ACHN (cell line): ENCODE measurements at regions not wholly inside any gene's neighbourhood (a gene's known extent, or its start where the extent isn't known, plus 50 kb on each side); places are given as distances from the start of the nearest gene placed in this dataset.

ENCODE experiments used
- DNase-seq: peaks from one replicate; pipeline ENCODE4 v3.0.0-alpha.2; 2015
- in situ Hi-C: cut with HindIII; loops from 2 replicates; pipeline ENCODE4 v1.10.0; 2017; ENCODE audit warnings: low sequenced_read_pairs, low pct_ligation_motif_present, low pct_unique_long_range_greater_than_20kb

DNA sequence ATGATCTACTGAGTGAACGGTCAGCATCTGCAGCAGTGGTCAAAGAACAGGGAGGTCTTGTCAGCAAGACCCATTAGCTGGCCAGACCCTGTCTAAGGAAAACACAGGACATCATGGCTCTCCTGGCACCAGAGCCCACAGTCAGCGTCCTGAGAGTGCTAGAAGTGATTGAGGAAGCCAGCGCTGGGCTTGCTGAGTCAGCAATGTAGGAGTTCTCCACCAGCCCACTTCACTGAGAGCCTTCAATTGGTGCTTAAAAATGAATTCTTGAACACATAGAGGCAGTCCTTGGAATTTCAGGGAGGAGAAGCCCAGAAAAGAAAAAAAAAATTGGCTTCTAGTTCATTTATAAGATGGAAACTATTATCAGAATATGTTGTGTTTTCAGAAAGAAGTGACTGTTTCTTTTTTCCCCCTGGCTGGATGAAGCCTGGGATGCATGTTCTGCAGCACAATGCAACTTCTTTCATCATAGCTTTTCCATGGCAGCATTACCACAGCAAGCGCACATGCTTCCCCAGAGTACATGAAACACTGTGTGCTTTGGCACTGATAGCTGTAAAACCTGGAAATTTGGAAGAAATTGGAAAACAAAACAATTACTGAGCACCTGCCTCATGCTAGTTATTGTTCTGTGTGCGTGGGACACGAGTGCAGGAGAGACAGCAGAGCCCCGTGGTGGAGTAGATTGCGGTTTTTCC, 899.9 kb downstream of the C6orf118 start:
- no peak for DNase-seq
- in situ Hi-C loops: no loop called here

DNA sequence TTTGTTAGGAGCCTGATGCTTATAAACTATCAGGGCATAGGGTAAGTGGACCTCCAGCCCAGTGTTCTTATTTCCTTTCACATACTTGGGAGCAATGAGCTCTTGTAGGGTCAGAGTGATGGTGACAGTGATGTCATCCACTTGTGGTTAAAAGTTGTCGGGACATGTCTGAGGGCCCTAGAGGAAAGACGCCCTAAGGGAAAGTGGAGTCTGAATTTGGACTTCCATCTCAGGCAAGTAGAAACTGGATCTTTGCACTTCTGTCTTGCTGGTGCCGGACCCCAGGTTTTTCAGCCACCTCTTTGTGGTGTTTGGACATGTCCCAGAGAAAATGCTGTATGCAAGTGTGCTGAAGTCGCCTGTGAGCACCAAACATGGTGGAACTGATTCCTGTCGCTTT, 900.5 kb downstream of the C6orf118 start:
- in situ Hi-C loops: no loop called here
- no peak for DNase-seq

DNA sequence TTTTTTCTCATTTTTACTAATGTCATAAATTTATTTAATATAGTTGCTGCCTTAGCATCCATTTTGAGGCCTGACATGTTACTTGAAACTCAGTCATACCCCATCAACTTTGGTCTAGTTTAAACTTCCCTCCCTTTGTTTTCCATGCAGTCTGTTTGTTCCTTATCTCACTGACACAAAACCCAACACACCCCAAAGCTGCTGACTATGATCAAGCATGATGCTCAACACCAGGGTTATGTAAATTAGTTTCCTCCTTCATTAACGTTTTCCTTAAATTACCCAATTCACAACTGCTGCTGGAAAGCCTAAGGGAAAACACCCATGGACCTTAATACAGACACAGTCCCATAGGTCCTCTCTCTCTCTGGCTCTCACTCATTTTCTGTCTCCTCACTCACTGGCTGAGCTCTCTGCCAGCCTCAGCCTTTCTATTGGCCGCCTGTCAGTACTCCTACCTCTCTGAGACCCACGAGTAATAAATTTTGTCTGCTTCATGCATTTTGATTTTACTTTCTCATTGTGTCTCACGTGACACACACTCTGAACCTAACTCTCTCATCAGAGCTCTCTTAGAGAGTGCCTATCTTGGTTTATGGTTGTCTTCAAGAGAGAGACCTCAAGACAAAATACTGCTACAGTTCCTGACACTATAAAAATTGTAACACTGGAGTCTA, 904.5 kb downstream of the C6orf118 start:
- in situ Hi-C loops: no loop called here
- no peak for DNase-seq

DNA sequence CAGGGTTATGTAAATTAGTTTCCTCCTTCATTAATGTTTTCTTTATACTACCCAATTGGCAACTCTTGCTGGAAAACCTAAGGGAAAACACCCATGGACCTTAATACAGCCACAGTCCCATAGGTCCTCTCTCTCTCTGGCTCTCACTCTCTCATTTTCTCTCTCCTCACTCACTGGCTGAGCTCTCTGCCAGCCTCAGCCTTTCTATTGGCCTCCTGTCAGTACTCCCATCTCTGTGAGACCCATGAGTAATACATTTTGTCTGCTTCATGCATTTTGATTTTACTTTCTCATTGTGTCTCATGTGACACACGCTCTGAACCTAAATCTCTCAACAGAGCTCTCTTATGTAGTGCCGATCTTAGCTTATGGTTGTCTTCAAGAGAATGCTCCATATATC, 907.5 kb downstream of the C6orf118 start:
- DNase-seq: no peak
- in situ Hi-C loops: no loop called here

DNA sequence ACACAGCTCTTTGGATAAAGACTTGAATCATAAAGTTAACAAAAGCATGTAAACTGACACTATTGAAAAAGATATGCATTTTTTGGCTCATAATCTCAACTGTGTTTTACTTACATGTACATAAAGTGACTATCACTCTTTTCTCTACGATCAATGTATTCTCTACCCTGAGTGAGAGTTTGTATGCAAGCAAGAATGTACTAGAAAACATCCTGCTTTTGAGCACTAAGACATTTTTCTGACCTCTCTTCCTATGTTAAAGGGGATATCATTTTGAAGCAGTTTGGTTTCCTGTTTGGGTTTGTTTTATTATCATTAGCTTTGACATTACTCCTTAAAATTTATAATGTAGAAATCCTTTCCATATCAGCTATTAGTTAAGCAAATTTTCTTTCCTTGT, 910.8 kb downstream of the C6orf118 start:
- in situ Hi-C loops: no loop called here
- DNase-seq: no peak

DNA sequence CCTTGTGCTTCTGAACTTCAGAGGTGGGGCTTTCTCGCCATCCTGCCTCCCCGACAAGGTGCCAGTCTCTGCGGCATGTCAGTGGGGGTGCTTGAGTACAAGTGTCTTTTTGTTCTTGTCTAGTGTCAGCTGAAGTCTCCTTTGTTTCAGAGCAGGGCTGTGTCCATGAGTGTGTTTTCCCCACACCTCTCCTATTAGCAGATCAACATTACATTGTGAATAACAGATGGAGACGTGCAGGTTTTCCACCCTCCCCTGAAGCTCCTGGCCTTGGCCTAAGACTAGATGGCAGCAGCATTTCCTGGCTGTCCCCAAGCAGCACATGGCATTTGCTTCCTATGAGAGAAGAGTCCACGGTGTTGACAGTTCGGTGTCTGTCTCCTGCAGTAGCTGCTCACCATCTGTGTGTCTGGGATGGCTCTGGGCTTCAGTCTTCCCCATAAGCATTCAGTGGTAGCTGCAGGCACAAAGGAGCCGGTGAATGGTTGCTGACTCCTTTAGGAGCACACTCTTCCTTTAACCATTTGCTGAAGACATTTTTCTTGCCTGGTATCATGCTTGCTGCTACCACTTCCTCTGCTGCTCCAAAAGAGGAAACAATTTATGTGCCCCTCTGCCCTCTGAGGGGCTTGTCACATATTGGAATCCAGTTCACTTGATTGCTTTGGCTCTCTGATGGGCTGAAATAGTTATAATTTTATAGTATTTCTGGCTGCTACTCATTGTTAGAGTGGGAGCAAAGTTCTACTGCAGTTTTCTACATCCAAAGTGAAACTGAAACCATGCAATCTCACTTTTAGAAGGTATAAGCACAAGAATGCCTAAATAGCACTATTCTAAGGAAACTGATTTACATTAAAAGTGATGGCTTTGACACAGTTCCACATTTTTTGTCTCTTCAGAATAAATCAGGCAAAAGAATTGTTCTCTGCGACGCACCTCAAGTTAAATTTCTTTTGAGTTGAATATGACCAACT, 913.0 kb downstream of the C6orf118 start:
- in situ Hi-C loops: no loop called here
- DNase-seq: peak; percentile 32

DNA sequence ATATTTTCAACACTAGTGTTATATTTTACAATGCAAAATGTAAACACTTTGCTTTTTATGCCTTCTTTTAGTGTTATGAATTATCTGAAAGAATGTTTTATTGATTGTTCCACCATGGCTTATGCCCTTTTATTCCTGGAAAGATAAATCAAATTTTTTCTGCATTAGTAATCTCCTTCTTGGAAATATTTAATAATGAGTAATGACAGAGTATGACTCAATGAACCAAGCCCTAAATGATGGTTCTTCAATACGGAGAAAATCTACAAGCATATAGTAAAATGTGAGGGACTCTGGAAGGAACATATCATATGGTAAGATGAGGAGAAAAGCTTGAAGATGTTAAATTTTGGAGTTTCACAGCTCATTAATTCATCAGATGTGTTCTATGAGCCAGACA, 929.6 kb downstream of the C6orf118 start:
- in situ Hi-C loops: no loop called here
- DNase-seq: no peak

DNA sequence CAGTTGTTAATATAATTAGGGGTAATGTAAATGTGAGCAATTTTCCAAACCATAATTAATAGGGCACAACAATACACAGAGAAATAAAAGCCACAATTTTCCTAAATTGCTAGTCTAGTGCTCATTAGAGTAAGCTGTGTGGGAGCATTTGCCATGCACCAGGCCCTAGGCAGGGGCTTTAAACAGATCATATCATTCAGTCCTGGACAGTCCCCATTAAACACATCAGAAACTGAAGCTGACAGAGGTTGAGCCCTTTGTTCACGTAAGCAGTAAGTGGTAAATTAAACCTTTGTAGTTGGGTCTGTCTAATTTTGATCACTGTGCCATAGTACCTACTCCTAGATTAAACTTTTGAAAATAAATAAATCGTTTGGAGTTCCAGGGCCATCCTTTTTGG, 931.1 kb downstream of the C6orf118 start:
- in situ Hi-C loops: no loop called here
- DNase-seq: no peak

DNA sequence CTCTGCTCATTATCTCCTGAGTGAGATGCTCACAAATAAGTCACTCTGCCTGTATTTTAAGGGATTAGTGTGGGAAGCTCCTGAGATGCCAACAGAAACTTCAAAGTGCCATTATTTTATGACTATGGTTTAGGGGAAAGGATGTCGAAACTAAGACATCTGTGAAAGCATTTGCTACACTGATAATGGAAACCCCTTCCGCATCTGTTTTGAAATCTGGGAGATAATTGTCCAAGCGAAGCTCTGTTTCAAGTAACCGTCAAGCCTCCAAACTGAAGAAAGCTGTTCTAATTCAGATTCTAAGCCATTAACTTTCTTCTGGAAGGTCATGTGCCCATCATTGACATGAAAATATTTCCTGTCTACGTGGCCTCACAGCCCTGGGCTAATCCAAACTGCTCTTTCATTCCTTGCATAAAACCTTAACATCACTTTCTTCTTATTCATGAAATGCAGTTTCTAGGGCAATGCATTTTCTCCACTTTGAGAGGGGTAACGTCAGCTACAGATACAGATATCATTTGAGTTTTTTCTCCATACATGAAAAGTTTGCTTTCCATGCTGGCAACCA, 932.0 kb downstream of the C6orf118 start:
- DNase-seq: no peak
- in situ Hi-C loops: no loop called here

DNA sequence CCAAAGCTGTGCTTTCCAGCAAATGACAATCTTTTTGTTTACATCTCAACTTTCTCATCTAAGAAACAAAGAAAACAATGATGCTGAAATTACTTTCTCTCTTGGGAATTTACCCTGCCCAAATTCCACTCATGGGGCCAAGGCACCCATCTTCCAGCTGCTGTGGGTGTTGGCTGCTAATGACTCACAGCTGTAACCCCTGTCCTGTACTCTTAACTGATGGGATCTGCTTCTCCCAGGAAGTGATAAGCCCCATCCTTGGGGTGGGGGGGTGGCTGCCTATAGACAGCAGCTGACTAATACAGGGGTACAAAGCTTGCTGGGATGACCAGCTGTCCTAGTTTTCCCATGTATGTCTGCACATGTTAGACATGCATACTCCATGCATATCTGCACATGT, 938.6 kb downstream of the C6orf118 start:
- in situ Hi-C loops: no loop called here

DNA sequence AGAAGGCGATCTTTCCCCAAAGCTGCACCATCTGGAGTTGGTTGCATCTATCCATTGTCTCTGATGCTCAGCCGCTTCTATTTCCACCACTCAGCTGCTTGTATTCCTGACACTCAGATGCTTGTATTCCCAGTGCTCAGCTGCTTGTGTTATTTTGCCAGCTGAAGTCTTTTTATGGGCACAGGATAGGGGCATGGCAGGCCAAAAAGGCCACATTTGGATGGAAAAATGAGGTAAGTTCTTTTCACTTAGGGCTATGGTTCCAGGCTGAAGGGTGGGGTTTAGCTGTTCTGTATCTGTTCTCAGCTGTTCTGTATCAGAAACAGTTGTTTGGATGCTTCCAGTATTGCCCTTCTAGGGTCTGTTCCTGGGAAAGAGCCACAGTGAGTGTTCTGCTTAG, 944.9 kb downstream of the QKI start:
- DNase-seq: no peak

More for the DNA sequence above, 938.6 kb downstream of the C6orf118 start:
- no peak for DNase-seq

DNA sequence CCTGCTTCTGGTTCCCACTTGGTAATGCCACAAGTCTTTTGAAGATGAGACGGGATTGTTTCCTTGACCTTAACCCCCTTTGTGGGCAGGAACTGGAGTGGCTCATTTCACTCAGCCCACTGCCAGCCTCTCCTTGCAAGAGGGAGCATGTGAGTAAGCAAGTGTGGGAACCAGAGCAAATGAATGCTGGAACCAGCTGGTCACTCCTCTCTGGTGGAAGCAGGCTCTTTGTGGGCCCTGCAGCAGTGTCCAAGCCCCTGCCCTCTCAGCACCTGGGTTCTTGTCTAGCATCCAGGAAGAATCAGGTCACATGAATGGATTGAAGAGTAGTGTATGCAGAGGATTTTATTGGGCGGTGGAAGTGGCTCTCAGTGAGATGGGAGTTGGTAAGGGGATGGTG, 944.5 kb downstream of the QKI start:
- in situ Hi-C loops: no loop called here

More for the DNA sequence above, 944.9 kb downstream of the QKI start:
- in situ Hi-C loops: no loop called here

DNA sequence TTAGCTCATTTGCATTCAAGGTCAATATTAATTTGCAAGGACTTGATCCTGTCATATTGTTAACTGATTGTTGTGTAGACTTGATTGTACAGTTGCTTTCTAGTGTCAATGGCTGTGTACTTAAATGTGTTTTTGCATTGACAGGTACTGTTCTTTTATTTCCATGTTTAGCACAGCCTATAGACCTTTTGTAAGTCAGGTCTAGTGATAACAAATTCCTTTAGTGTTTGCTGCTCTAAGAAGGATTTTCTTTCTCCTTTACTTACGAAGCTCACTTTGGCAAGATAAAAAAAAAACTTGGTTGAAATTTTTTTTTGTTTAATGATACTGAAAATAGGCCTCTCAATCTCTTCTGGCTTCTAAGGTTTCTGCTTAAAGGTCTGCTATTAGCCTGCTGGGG, 942.3 kb downstream of the QKI start:
- in situ Hi-C loops: no loop called here
- DNase-seq: no peak

More for the DNA sequence above, 944.5 kb downstream of the QKI start:
- no peak for DNase-seq

DNA sequence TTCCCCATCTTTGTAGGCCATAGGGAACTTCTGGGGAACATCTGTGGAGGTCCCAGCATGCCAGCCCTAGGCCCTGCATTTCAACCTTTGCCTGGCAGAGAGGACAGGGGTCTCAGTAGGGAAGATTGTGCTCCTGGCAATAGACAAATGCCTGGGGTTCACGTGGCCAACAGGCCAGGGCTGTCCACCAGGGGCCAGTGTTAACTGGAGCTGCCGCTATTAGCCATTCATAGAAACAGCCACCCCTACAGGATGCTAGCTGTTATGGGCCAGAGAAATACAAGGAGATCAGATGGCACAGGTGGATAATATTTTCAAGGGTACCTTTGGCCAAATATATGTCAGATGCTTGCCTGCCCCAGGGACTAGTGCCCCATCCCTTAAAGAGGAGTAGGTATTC, 932.9 kb downstream of the QKI start:
- in situ Hi-C loops: no loop called here
- DNase-seq: no peak

DNA sequence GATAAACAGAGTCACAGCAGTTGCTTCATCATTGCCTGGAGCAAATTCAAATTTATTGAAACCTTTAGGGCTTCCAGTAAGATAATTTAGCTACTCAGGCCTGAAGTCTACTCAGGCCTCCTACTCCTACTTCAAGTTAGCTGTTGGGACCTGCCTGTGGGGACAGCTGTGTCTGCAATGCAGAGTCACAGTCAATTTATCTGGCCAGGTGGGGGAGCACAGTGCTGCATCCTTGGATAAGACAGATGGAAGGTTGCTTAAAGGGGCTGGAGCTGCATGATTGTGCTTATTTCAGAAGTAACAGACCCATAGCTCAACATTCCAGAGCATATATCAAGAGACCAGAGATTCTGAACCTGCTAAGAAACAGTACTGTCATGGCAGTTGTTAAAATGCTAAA, 932.1 kb downstream of the QKI start:
- no peak for DNase-seq

DNA sequence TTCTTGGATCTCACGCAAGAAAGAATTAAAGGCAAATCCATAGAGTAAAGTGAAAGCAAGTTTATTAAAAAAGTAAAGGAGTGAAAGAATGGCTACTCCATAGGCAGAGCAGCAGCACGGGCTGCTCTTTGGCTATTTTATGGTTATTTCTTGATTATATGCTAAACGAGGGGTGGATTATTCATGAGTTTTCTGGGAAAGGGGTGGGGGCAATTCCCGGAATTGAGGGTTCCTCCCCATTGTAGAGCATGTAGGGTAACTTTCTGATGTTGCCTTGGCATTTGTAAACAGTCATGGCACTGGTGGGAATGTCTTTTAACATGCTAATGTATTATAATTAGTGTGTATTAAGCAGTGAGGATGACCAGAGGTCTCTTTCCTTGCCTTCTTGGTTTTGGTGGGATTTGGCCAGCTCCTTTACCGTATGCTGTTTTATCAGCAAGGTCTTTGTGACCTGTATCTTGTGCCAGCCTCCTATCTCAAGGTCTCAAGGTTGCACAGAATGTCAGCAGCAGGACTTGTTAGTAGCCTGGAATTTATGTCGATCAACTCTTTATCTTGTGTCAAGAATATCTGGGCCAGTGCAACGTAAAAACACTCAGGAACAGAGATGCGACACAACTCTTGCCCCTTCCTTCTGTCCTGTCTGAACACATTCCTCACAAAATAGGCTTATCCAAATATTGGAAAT, 931.4 kb downstream of the QKI start:
- no peak for DNase-seq
- in situ Hi-C loops: no loop called here

More for the DNA sequence above, 932.1 kb downstream of the QKI start:
- in situ Hi-C loops: no loop called here

DNA sequence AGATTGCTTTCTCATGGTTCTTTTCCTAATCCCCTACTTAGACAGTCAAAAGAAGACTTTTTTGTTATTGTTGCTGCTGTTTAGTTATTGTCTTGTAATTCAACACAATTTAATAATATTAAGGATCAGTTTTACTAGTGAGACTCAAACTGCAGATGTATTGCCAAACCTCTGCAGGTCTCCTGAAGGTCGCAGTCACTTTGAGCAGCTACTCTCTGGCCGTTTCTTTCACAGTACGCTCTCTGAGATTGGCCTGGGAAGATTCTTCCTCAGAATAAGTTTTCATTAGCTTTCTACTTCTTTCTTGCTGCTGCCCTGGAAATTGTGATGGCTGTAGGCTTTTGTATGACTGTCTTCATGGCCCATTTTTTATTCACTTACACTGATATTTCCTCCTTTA, 930.8 kb downstream of the QKI start:
- DNase-seq: no peak
- in situ Hi-C loops: no loop called here

DNA sequence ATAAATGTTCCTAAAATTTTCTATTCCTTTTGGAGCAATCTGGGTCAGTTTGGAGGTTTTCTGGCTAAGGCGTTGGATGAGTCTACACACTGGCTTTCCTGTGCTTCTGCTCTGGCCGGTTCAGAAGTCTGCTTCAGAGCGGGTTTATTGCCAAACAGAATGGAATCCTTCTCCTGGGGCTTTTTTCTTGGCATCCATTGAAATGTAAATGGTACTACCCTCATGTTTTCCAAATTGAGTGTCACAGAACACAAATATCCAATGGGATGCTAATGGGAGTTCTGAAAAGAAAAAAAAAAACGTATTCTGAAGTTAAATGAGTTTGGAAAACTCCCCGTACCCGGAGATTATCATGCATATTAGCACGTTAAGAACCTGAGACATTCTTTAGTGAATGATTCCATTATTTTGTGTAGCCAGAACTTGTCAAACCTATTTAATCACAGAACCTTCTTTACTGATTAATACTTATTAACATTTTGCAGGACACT, 930.3 kb downstream of the QKI start:
- no peak for DNase-seq
- in situ Hi-C loops: no loop called here
